ENCODE measurements at regions not wholly inside any gene's neighbourhood (a gene's known extent, or its start where the extent isn't known, plus 50 kb on each side); places are given as distances from the start of the nearest gene placed in this dataset.

DNA sequence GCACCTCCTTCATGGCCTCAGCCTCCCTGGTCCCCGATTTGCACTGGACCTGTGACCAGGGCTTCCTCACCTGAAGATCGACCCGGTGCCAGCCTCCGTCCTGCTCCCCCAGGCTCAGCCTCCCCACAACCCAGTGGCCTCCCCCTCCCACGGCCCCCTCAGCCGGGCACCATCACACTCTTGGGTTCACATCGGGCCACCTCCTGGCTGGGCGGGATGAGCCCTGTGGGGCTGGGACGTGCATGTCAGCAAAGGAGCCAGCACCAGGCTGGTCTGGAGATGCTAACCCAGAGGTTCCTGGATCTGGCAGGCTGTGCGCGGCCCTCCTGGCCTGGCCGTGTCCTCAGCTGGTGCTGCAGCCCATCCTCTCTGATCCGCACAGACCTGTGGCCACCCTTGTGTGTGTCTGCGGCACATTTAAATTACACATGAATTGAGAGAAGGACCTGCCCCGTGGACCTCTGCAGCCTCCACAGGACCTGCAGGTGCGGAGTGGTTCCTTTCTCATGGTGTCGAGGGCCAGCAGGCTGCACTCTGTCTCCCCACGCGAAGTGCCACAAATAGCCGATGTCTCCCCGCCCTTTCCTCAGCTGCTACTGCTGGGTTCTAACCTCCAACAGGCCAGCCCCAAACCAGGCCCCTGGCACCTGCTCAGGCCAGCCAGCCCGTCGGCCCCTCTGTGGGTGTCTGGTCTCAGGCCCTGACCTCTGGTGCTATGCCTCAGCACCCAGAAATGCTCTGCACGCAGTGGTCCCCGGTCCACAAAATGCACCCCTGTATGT lies 237.5 kb downstream of the ERMARD start:
- no peak for DNase-seq

DNA sequence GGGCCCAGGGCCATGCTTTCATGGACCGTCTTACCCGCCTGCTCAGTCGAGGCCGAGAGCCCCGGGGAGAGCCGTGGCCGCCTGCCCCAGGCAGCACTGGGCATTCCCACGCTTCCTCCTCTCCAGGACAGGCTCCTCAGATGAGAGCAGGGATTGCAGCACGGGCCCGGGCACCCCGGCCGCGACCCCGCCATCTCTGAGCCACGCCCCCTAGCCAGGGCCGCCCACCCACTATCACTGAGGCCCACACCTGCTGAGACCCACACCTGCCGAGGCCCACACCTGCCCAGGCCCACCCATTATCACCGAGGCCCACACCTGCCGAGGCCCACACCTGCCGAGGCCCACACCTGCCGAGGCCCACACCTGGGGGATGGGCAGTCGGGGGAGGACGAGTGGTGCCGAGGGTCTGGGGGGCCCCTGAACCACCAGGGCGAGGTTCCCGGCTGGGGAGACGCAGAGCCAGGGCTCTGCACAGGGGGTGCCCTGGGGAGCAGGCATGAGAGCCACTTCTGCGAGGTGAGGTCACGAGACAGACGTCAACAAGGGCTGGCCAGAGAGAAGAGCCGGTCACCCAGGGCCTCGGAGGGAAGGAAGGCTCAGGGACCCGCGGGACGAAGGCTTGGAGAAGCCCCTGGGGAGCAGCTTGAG lies 235.6 kb downstream of the ERMARD start:
- DNase-seq = no peak

DNA sequence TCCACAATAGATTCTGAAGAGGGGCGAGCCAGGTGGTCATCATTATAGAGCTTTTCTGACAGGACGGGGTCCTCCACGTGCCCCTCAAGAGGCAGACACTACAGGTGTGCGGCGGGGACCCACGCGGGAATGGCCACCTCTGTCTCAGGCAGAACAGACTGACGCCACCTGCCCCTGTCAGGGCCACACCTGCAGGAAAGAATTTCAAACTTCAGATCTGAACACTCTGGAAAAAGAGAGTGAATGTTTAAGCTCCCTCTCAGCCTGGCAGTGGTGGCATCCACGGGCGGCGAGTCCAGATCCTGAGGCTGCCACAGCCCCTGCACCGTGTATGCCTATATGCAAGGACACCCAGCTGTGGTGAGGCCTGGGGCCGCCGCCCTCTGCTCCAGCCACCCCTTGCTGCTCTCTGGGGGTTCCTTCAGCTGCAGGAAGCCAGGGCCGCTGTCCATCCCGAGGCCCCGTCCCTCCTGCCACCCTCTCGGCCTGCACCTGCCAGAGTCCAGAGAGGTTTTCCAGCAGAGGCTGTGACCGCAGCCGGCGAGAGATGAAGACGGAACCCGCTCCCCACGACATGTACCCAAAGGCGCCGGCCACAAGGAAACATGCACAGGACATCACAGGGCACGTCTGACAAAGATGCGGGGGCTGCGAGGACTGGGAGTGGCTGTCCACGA lies 234.9 kb downstream of the ERMARD start:
- DNase-seq = no peak

DNA sequence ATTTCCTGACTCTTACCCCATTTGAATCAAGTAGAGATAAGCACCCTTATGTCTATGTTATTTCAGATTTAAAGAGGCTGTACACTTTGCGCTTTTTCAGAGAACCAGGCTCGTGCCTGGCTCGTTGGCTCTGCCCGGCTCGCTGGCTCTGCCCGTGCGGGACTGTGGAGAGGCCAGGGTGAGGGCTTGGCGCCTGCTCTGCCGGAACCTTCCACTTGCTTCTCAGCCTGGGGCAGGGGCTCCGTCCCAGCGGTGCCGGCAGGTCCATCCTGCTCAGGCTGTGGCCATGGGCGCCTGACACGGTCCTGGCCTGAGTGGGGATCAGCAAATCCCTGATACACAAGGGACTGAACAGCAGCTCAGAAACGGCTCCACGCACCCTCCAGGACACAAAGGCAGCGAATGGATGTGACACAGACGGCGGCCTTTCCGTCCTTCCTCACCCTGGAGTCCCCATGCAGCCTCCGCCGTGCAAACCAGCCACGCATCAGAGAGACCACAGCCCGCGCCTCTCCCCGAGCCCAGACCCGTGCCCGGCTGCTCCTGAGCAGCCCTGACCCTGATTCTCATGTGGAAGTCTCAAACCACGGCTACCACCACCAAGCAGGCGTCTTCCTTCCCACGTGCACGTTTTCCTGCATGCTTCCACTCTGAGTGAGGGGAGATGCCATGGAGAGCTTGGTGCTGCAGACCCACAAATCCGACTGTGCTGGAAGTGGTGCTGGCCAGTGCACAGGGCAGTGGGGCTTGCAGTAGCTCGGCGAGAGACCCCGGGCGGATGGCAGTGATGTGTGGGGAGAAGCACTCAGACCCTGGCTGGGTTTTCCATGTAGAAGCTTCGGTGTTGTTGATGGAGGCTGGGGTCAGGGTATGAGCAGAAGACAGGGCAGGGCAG lies 233.9 kb downstream of the ERMARD start:
- peak; percentile 54 for DNase-seq

DNA sequence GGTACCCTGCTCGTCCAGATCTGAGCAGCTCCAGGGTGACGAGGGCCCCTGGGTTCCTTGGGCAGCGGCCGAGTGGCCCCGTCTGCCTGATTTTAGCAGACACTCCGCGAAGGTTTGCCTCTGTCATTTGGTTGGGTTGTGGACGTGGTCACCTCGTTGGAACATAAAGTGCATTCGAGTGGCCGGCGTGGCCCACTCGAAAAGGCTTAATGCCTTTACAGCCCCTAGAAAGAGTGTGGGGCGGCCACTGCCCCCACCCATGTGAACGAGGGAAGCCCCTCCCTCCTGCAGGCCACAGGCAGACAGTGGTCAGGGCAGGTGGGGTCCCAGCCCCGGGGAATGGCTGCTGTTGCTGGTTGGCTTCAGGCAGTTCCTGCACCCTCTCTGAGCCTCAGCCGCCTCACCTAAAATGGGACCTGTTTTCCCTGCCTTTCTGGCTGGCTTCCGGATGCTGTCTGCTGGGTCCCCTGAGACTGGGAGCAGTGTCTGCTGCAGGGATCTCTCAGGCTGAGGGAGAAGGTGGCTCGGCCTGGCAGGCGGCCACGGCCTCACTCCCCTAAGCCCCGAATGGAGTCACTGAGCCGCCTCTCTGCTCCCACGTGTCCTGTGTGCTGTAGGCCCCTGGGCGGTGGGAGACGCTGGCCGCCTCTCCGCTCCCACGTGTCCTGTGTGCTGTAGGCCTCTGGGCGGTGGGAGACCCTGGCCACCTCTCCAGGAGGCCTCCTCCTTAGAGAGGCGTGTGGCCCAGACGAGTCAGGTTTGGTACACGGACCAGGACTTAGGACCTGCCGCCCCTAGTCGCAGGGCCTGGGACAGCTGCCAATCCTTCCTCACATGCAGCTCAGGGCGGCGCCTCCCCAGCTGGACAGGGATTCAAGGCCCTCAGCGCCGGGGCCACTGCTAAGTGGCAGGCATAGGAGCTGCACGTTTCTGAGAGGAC lies 233.0 kb downstream of the ERMARD start:
- DNase-seq = peak; percentile 96

DNA sequence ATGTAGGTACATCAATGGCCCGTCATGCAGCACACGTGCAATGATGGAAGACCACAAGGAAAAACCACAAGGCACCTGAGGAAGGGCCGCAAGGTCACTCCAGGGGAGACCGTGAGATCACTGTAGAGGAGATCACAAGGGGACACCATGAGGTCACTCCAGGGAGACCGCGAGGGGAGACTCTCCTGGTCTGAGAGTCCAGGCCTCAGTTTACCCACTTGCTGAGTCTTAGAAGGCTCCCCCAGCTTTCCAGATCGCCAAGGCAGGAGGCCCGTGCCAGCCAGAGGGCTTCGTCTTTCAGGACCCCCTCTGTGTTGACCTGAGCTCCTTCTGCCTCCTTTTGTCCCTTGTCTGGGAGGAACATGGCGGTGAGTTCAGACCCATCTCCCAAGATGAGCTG lies 232.2 kb downstream of the ERMARD start:
- DNase-seq = no peak

DNA sequence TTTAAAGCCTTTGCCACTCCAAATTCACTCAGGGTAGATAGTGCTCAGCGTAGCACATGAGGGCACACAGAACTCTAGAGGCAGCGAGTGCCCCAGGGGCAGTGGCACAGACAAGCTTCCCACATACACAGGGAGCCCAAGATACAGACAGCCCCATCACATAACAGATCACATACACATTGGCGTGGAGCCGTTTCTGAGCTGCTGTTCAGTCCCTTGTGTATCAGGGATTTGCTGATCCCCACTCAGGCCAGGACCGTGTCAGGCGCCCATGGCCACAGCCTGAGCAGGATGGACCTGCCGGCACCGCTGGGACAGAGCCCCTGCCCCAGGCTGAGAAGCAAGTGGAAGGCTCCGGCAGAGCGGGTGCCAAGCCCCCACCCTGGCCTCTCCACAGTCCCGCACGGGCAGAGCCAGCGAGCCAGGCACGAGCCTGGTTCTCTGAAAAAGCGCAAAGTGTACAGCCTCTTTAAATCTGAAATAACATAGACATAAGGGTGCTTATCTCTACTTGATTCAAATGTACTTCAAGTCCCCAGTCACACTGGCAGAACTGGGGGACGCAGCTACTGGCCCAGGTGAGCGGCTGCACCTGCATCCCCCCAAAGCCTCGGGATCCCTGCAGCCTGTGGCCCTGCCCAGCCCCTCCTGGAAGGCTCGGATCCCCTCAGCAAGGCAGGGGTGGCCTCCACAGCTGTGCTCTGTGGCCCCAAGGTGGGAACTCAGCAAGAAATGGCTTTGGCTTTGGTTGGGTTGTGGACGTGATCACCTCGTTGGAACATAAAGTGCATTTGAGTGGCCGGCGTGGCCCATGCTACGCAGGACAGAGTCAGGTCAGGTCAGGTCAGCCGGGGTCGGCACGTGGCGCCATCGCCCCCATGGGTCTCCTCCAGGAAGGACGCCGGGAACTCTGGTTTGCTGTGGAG lies 231.3 kb downstream of the ERMARD start:
- peak; percentile 30 for DNase-seq

DNA sequence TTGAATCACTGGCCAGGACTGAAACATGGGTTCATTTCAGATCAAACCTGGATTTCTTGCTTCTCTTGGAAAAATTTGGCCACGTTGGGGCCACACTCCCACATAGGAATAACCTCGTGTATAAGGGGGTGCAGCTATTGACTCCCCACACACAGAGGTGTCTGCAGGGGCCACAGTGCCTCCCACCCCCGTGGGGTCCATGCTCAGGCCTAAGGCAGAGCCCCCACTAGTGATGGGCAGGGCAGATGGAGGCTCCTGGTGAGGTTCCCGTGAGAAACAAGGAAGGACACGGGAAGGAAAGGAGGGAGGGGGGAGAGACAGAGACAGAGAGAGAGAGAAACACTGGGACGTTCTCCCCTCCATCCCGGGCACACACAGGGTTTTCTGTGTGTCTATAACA lies 230.5 kb downstream of the ERMARD start:
- DNase-seq = no peak

DNA sequence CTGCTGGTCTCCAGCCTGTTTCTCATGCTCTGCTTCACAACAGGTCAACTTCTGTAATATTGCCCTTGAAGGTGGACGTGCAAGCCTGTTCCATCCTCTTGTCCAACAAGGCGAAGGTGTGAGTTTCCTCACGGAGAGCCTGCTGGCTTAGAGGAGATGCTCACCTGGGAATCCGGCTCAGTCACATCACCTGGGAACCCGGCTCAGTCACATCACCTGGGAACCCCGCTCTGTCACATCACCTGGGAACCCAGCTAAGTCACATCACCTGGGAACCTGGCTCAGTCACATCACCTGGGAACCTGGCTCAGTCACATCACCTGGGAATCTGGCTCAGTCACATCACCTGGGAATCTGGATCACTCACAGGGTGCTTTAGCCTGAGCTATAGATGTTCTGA lies 230.1 kb downstream of the ERMARD start:
- DNase-seq = no peak

DNA sequence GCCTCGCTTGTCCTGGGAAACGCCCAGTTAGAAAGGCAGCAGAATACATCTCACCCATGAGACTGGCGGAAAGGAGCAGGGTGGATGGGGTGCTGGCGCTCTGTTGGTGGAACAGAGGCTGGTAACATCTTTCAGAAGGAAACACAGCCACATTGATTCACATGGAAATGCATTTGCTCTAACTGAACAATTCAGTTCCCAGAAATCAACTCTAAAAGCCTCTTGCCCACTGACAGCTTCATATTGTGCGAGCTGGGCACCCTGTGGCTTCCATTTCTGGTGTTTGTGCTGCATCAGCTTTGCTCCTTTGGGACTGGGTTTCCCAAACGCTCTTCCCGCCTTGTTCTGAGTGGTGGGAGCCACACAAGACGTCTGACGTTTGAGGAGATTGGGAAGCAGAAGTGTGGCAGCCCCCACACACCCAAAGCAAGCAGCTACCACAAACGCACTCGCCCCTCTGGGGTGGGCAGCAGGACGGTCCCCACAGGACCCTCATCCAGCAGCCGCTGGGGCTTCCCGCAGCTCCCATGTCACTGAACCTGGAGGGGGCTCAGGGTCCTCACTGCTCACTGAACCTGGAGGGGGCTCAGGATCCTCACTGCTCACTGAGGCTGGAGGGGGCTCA lies 229.5 kb downstream of the ERMARD start:
- DNase-seq = no peak

DNA sequence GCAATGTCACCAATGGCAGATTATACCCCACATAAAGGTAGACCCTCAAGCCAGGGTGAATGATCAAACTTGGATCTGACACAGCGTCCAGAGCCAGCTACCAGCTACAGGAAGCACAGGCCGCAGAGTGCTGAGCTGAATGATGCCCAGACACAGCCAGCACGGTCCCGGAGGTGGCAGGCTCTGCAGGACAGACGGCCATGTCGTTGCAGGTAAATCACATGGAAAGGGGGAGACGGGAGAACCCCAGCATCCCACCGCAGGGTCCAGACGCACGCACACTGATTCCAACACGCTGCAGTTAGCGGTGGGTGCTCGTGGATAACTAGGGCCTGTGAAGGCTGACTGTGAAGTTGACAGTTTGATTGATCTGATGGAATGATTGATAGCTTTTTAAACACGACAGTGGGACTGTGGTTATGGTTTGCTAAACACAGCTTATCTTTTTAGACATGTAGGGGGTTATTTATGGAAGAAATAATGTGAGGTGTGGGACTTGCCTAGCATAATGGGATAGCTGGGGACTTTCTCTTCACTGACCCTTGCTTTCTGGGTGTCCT lies 228.5 kb downstream of the ERMARD start:
- DNase-seq = no peak

DNA sequence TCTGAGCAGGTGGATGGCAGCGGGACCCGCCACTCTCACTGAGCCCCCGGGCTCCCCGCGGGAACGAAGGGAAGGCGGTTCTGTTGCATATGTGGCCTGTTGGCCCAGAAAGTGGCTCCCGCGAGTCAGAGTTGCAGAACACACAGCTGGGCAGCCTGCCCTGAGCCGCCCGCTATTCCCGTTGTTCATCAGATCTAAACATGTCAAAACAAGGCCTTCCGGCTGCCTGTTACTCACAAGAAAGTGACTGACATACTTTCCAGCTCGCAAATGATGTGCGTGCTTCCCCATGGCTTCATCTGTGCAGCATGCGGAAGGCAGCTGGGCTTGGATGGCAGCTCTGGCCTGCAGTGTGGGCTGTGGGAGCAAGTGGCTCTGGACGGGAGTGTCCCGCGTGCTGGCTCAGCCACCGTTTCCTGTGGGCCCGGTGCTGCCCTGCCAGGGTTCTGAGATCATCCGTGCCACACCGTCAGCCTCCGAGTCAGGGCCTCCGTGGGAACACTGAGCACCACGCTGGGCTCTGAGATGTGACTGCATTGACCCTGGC lies 227.3 kb downstream of the ERMARD start:
- no peak for DNase-seq

DNA sequence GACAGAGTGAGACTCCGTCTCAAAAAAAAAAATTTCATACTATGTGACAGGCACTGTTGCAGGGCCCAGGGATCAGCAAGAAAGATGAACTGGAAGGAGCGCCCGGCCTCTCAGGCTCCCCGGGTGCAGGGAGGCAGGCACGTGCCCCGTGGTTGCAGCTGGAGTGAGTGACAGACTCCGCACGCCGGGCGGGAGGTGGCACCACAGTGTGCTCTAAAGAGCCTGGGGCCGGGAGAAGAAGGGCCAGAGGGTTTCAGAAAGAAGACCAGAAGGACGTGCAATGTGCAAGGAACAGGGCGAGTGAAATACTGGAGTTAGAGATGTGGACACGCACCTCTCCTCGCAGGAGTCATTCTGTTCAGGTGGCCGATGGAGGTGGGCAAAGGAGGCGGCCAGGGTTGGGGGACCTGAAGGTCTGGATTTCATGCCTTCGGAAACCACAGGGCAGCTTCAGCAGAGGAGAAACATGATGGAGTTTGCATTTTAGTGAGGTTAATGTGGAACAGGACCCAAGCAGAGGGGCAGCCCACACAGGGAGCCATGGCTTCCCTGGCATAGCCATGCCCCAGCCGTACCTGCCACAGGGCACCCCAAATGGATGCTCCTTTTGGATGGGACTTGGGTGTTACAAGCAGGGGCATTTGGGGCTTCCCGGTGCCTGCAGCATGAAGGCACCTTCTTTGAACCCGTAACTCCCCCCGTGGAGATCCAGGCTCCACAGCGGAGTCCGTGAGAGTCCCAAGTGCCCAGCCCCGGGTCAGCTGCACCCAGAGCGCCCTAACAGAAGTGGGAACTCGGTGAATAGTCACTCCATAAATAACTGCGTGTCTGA lies 226.2 kb downstream of the ERMARD start:
- DNase-seq = no peak

DNA sequence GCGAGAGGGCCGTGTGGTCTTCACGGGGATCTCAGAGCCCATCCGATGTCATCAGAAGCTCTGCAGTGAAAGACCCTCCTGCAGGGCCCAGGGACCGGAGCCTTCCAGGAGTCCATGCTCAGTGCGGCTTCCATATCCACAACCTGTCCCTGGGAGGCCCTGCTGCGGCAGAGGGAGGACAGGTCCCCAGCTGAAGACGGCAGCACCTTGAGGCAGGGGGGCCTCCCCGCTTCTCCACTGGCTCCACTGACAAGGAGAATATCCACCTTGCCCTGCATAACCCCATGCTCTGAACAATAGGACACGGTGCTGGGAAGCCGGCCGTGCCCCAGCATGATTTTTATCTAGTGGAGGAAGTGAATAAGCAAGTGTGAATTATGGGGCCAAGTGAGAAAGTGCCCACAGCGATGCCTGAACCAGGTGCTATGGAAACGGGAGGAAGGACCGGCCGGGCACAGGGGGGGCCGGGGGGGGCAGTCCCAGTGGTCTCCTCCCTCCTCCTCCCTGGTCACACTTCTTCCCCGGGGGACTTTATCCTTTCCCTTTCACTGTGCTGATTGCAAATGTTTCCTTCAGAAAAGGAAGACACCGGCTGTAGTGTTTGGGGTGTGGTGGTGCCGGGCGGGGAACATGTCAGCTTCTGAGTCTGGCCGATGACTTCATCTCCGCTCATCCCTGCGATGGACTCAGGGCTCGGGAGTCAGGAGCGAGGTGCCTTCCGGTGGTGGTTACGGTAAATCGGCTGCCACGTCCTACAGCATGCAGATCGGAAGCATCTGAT lies 225.1 kb downstream of the ERMARD start:
- DNase-seq = no peak

DNA sequence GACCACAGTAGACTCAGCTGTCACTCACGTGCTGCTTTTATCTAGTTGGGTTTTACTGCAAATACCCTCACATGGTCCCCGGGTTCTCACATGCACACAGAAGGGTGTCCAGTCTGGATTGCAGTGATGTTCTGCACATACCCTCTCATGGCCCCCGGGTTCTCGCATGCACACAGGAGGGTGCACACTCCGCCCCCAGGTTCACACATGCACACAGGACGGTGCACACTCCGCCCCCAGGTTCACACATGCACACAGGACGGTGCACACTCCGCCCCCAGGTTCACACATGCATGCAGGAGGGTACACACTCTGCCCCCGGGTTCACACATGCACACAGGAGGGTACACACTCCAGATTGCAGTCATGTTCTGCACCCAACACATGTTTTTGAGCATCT lies 224.3 kb downstream of the ERMARD start:
- DNase-seq = no peak

DNA sequence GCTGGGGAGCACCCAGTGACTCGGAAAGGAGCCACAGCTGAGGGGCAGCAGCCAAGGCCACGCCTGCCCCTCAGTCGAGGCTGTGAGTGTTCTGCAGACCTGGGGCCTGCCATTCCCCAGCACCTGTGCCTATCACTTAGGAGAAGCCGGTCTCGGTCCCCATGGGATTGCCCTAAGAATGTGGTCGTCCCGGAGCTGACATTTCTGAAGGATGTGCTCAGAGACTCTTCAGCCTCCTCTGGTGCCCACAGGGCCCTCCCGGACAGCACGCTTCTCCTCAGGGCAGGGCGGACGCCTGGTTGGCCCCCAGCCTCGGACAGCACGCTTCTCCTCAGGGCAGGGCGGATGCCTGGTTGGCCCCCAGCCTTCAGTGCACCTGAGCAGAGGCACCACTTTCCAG lies 223.9 kb downstream of the ERMARD start:
- DNase-seq = no peak

DNA sequence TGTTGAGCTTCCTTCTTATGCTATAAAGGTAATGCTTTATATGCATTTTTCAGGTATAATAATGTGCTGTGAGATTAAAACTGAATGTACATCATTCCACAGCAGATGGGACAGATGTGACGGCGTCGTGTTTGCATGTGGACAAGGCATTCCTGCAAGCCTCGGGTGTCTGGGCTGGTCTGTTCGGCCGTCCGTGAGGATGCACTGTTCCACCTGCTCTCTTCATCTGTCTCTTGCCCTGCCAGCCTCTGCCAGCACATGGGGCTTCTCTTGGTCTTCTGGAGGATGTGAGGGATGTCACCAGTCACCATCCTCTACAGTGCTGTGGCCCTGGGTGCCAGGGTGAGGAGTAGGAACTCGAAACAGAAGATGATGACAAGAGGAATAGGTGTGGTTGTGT lies 223.2 kb downstream of the ERMARD start:
- no peak for DNase-seq

Data from DMS79 treated with DMSO at 0.1 percent for 48 hours (cell line).